RPMI7951 (cell line): ENCODE measurements at regions not wholly inside any gene's neighbourhood (a gene's known extent, or its start where the extent isn't known, plus 50 kb on each side); places are given as distances from the start of the nearest gene placed in this dataset.
"Not testable (repeated sequence)": the region's sequence is repeated elsewhere in the genome, so short reads cannot be mapped to it uniquely, and the experiment has no call there.

Source experiments
- DNase-seq: peaks from one replicate; pipeline ENCODE4 v3.0.0-alpha.2; 2012; ENCODE audit warnings: low read depth

DNA sequence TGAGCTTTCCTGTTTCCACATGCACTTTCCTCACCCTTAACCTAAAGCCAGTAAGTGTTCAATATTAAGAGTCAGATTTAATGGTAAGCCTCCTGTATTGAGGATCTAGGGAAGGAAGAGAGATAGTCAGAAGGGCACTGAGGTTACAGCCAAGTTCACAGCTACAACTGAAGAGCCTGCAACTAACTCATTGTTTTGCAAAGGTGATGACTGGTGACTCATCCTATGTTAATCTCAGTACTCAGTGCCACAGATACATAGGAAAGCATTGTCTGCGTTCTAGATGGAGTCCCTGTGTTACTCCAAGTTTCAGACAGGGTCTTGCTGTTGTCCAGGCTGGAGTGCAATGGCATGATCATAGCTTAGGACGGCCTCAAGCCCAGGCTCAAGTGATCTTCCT is 157.0 kb upstream of the RBM19 start:
- no peak for DNase-seq

DNA sequence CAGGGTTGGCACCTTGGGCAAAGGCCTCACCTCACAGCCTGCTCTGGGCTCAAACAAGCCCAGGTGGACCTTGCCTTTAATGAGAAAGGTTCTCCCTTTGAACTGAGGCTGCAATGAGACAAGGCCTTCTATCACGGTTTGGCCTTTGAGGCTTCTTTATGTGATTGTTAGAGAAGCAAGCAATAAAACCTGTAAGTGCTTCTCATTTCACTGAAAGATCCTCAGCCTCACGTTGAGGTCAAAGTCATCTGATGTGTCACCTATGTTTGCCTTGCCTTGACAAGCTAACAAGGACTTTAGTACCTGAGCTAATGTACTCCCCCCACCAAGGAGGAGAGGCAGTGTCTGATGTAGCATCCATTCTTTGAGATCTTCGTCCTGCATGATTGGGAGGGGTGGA is 155.9 kb upstream of the RBM19 start:
- DNase-seq = no peak

DNA sequence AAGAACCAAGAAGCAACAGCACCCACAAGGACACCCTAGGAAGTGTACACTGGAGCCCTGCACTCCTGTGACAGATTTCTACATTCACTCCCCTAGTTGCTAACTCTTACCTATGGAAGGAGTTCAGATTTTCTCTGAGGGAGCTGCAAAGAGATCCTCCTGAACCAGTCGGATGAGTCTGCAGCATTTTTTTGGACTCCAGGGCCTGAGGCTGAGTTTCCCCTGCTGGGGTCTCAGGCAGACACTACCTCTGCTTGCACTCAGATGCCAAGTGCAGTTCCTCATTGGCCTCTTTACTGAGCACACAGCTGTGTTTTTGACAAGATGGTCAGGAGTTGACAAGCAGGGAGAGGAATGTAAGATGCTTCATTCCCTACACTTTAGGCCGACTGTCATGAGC is 153.2 kb upstream of the RBM19 start:
- no peak for DNase-seq

DNA sequence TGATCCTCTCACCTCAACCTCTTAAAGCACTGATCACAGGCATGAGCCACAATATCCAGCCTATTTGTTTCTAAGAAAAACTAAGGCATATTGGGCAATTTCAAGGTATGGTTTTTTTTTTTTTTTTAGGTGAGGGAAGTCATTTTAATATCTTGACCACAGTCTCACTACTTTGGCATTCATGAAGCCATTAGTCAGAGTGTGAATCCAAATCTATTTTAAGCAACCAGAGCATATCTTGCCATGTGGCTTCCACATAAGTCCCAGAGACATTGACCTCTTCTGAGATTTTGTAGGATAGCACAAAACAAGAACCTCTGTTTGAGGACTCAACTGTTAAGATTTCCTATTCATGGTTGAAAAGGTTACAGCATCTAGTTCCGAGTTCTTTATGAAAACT is 130.3 kb upstream of the RBM19 start:
- DNase-seq = peak; percentile 5

DNA sequence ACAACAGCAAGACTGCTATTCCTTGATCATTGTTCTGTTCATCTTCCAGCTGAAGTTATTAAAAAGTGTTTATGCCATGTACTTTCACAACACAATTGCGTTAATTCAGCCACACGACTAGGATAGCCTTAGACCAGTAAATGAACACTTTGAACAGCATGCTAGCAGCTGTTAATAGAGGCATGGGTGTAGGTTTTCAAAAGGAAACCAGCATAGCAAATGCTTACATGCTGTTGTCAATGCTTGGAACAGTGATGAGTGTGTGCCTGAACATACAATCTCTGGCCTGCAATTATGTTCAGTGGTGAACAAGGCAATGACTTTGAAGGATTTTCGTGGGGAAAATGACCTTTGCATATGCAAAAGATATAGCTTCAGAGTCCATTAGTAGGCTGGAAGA is 127.4 kb upstream of the RBM19 start:
- DNase-seq = no peak

DNA sequence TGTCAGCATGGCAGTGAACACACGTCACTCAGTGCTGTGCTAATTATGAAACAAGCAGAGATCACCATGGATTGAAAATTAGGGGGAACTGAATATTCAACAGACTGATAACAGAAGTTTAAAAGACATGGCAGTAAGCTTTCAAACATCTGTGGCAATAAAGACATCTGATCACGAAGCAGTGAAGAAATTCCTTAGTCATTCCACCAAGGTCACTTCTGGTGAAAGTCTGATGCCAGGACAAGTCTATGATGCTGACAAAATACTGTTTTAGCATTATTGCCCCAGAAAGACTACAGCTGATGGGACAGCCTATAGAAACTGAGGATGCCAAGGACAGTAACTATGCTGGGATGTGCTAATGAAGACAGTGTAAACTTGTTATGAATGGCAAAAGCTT is 126.9 kb upstream of the RBM19 start:
- no peak for DNase-seq

DNA sequence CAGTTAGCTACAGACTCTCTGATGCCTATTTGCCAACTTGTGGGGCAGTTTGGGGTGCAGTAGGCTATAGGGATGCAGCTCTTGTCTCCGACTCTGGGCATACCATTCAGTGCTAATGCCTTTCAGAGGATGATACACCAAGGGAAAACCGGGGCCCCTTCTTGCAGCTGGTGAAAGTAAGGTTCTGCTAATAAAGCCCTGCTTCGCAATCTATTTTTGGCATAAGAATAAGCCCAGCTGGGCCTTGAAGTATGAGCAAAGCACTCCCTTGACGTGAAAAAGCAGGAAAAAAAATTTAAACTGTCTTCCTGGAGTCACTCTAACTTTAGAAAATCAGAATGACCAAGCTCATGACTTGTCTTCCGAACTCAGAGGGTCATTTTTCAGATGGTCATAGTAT is 124.1 kb upstream of the RBM19 start:
- no peak for DNase-seq

DNA sequence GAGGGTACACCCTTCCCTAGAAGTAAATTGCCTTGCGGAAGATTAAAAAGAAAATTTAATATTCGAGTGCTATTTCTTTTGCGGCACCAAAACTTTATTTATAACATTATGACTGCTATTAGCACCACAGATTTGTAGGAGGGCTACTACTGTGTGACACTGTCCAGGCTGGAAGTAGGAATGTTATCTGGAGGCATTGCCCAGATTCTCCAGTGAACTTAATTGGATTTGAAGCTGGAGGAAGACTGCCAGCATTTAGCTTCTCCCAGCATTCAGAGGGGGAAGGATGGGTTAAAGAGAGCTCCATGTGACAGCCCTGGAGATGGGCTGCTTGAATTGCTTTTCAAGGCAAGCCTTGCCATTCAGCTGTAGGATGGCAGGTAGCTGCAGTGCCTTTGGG is 107.0 kb upstream of the RBM19 start:
- DNase-seq = no peak

DNA sequence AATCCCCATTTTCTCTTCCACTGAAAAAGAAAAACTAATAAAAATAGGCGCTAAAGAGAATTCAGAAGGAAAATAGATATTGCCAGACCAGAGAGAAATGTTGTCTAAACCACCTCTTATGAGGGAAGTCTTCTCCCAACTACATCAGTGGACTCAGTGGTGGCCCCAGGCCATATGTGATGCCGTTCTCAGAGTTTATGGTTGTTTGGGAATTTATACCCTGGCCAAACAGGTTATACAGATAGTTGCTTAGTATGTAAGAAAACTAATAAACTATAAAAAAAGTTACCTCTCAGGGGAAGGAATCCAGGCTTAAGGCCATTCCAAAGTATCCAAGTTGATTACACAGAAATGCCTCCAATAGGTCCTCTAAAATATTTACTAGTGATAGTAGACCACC is 103.4 kb upstream of the RBM19 start:
- DNase-seq = no peak

DNA sequence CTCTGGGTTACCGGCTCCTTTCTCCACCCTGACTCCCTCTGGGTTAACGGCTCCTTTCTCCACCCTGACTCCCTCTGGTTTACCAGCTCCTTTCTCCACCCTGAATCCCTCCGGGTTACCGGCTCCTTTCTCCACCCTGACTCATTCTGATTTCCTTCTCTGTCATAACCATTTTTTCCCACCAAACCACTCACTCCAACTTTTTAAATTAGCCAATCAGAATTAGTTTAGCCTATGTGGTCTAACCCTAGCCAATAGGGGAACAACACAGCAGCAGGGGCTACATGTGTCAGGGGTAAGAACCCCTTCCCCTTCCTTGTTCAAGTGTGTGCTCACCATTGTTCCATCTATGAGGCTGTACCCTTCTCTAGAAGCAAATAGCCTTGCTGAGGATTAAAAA is 98.4 kb upstream of the RBM19 start:
- no peak for DNase-seq

DNA sequence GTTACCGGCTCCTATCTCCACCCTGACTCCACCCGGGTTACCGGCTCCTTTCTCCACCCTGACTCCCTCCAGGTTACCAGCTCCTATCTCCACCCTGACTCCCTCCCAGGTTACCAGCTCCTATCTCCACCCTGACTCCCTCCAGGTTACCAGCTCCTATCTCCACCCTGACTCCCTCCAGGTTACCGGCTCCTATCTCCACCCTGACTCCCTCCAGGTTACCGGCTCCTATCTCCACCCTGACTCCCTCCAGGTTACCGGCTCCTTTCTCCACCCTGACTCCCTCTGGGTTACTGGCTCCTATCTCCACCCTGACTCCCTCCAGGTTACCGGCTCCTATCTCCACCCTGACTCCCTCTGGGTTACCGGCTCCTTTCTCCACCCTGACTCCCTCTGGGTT is 97.9 kb upstream of the RBM19 start:
- DNase-seq = not testable (repeated sequence)

DNA sequence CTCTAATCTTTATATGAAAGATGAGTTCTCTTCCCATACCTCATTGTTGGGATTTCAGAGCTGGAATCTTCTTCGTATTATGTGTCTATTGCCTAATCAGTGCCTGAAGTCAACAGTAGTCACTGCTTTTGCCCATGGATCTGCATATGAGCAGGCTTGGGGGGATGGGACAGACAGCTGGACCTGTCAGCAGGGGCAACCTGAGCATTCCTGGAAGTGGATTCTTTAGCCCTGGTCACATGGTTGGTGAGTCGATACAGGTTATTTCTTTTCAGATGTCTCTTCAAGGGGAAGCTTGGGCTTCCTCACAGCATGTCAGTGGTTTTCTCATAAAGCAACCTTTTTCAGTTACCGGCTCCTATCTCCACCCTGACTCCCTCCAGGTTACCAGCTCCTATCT is 97.3 kb upstream of the RBM19 start:
- no peak for DNase-seq

DNA sequence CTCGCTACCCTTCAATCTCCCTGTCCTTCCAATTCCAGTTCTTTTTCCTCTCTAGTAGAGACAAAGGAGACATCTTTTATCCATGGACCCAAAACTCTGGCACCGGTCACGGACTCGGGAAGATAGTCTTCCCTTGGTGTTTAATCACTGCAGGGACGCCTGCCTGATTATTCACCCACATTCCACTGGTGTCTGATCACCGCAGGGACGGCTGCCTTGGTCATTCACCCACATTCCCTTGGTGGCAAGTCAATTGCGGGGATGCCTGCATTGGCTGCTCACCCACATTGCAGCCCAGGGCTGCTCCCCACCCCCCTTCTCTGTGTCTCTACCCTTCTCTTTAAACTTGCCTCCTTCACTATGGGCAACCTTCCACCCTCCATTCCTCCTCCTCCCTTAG is 90.2 kb upstream of the RBM19 start:
- peak; percentile 17 for DNase-seq

DNA sequence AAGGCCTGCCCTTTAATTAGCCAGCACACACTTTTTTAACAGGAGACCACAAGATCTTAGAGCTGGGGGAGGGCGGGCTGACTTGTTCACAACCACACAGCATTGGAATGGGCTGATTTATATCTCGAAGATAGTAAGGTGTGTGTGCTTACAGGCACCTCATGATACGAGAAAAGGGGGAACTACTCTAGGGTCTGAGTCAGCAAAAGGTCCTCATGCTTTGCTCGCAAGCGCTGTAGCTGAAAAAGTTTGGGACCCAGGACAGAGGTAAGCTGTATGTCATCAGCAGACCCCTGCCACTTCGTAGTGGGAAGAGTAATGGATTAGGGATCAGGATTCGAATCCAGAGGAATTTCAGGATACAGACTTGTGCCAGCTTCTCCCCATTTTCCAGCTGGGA is 88.9 kb upstream of the RBM19 start:
- no peak for DNase-seq

DNA sequence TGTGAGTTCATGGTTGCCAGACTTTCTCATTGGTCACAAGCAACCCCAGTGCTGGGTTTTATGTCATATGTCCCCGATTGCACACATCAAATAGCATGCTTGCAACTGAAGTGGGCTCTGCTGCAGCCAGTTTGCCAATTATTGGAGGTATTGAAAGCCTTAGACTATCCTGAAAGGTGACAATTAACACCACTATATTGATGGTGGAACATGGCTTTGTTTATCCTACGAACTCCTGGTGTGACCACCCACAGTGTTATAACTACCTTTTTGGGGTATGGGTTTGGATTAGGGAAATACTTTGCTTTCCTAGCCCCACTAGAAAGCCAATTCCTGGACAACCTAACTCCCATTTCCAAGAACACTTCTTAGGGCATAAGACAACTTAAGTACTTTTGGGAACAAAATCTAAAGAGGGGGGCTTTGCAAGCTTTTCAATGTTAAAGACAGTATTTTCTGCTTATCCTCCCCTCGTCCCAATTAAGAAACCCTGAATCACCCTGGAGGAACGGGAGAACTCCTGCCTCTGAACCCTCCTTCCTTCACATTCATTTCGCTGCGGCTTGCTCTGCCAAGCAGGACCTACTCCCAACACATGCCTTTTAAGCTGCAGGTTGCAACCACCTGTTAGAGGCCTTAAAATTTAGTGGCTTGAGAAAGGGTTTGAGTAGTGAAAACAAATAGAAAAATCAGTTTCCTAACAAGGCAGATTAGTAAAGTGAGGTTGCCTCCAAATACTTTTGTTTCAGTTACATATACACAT is 80.3 kb upstream of the RBM19 start:
- no peak for DNase-seq

DNA sequence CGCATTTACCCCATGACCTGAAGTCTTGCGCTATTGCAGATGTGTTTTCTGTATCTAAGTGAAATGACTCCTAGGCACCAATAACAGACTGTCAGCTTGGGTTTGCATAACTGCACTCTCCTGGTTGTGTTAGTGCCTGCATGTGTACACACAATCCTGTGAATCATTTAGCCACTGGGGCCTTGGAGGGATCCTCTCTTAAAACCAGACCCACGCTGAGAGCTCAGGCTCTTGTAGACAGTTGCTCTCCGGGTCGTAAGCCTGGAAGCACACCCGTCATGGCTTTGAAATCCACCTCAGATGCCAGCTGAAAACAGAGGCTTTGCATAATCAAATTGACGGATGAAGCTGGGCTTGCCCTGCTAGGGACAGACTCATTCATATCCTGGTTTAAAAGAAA is 79.2 kb upstream of the RBM19 start:
- DNase-seq = no peak

DNA sequence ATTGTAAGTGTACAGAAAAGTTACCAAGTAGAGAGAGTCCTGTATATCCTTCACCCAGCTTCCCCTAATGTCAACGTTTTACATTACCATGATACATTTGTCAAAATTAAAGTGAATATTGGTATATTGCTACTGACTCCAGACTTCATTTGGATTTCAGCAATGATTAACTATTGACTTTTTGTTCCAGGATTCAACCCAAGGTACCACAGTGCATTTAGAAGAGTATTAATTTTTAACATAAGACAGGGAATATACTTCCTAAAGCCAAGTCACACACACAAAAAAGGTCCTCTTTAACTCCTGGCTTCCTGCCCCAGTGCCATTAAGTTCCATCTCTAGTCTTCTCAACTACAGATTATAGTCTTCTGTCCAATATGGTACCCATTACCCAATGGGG is 75.5 kb upstream of the RBM19 start:
- no peak for DNase-seq

DNA sequence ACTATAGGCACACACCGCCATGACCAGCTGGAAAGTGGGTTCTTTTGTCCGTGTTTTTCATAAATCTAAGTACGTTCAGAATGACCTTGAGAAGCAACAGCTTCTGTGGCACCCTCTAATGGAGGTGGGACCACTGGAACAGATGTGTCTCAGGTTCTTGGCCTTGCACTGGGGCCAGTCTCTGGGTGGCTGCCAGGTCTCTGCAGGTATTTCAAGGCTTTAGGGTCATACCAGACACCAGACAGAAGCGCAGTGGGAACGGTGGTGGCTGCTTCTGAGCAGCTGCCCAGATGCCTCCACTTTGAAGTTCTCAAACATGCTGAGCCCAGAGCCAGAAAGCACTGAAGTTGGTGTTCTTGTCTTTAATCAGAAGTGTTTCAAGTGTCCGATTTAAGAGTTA is 75.0 kb upstream of the RBM19 start:
- no peak for DNase-seq

DNA sequence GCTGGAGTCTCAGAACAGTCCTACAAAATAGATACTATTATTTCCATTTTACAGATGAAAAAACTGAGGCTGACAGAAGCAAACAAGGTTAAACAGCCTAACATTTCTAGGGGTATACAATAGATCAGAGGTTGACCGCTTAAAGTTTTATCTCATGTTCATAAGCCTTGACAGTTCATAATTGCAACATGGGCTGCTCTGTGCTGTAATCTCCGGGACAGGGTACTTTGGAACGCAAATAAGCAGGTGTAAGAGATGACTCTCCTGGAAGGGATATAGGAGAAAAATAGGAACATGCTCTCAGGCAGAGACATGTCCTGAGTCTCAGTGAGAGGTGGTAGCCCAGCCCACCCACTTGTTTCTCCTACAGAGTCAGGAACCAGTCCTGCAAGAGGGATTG is 72.8 kb upstream of the RBM19 start:
- DNase-seq = no peak

DNA sequence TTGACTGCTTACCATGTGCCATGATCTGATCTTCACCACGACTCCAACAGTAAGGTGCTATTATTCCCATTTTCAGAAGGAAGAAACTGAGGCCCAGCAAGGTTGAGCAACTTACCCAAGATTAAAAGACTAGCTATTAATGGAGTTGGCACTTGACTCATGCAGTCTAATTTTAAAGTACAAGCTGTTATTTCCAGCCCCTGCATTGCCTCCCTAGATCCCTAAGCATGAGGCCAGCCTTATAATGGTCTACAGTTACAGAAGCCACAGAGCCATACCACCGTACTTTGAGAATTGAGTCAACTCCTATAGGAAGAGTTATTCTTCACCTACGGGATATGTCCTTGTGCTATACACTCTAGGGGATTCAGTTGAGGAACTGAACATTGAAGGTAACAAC is 66.7 kb upstream of the RBM19 start:
- no peak for DNase-seq

DNA sequence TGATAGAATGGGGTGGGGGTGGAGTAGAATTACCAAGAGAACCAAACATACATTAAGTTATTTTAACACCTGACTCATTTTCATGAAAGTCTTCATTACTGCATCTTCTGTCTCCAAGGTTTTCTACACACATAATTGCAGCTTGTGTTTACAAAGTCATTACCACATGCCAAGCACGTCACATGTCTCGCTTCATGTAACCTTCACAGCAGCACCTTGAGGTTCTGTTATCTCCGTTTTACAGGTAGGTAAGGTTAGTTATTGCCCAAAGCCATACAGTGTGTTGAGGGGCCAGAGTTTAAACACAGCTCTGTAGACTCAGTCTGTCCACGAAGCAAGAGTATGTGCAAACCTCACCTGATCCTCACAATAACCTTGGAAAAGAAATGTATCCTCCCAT is 64.3 kb upstream of the RBM19 start:
- DNase-seq = no peak

DNA sequence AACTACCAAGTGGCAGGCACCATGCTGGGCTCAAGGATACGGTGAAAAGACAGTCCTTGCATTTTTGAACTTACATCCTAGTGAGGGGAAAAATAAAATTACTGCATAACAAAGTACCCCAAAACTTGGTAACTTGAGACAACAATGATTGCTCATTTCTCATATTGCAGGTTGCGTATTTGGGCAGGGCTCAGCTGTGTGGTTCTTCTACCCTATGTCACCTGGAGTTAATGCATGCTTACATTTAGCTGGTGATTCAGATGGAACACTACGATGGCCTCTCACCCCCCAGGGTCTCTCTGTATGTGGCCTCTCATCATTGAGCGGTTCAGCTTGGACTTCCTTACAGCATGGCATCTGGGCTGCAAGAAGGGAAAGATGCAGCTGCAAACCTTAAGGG is 60.7 kb upstream of the RBM19 start:
- DNase-seq = no peak

DNA sequence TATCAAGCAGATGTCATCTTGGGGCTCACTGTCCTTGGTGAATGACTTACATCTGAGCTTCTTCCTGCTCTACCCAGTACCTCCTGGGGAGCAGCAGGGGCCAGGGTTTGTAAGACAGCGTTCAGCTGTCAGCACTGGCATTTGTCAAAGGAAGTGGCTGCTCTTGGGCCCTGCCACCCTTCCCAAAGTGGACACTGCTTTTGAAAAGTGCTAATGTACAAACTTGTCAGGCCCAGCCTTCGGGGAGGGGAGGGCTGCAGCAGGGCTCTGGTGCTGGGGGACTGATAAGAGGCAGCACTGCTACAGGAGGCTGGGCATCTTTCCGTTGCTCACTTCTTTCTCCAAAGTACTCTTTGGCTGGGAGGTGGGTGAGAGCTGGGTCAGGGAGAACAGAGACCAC is 59.8 kb upstream of the RBM19 start:
- DNase-seq = no peak

DNA sequence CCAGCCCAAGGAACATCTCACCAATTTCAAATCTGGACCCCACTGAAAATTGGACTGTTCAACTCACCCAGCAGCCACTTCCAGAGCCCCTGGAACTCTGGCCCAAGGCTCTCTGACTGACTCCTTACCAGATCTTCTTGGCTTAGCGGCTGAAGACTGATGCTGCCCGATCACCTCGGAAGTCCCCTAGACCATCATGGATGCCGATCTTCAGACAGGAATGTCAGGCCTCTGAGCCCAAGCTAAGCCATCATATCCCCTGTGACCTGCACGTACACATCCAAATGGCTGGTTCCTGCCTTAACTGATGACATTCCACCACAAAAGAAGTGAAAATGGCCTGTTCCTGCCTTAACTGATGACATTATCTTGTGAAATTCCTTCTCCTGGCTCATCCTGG is 56.0 kb upstream of the RBM19 start:
- not testable (repeated sequence) for DNase-seq

DNA sequence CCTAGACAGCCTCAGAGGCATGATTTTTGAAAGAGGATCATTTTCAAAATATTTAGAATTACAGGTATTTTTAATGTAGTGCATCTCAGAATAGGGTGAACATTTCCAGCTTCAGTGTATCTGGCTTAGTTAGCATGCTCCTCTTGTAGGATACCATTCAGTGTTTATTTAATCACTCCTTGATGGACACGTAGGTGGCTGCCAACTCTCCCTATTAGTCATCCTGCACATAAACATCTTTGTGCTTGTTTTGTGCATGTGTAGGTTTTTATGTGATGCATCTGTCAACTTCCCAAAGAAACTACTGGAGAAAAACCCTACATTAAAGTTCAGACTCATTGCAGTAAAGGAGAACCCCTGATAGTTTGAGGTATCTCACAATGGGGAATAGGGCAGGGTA is 52.5 kb upstream of the RBM19 start:
- DNase-seq = no peak
